ENCODE measurements at regions not wholly inside any gene's neighbourhood (a gene's known extent, or its start where the extent isn't known, plus 50 kb on each side); places are given as distances from the start of the nearest gene placed in this dataset.

GRCh38 chr1:222071387-222071786 lies 329.5 kb upstream of the DUSP10 start:
- in situ Hi-C loops (cut with MboI; ENCODE audit: low sequenced_read_pairs, unreplicated experiment), result no loop called here
- TF ChIP-seq CTCF (IDR thresholded peaks at IDR 0.05; ENCODE audit: borderline replicate concordance, control extremely low read depth, extremely low read depth, insufficient read depth, missing control alignments), result no peak
- no peak for DNase-seq (ENCODE audit: low spot score)

GRCh38 chr1:222068937-222069336 lies 327.0 kb upstream of the DUSP10 start:
- in situ Hi-C loops (cut with MboI; ENCODE audit: low sequenced_read_pairs, unreplicated experiment), result no loop called here
- TF ChIP-seq CTCF (IDR thresholded peaks at IDR 0.05; ENCODE audit: borderline replicate concordance, control extremely low read depth, extremely low read depth, insufficient read depth, missing control alignments), result no peak
- DNase-seq (ENCODE audit: low spot score), result no peak

- no peak for DNase-seq (ENCODE audit: low spot score)
- in situ Hi-C loops (cut with MboI; ENCODE audit: low sequenced_read_pairs, unreplicated experiment), result no loop called here
Measured at GRCh38 chr1:222068101-222068500, 326.2 kb upstream of the DUSP10 start.

GRCh38 chr1:222066539-222066938 lies 324.6 kb upstream of the DUSP10 start:
- in situ Hi-C loops (cut with MboI; ENCODE audit: low sequenced_read_pairs, unreplicated experiment), result no loop called here
- DNase-seq (ENCODE audit: low spot score), result no peak
- TF ChIP-seq CTCF (IDR thresholded peaks at IDR 0.05; ENCODE audit: borderline replicate concordance, control extremely low read depth, extremely low read depth, insufficient read depth, missing control alignments), result no peak

More at GRCh38 chr1:222068101-222068500, 326.2 kb upstream of the DUSP10 start:
- TF ChIP-seq CTCF (IDR thresholded peaks at IDR 0.05; ENCODE audit: borderline replicate concordance, control extremely low read depth, extremely low read depth, insufficient read depth, missing control alignments), result no peak

- in situ Hi-C loops (cut with MboI; ENCODE audit: low sequenced_read_pairs, unreplicated experiment), result no loop called here
- TF ChIP-seq CTCF (IDR thresholded peaks at IDR 0.05; ENCODE audit: borderline replicate concordance, control extremely low read depth, extremely low read depth, insufficient read depth, missing control alignments), result no peak
Measured at GRCh38 chr1:222065234-222065633, 323.3 kb upstream of the DUSP10 start.

GRCh38 chr1:222064388-222065211 lies 322.7 kb upstream of the DUSP10 start:
- no peak for TF ChIP-seq CTCF (IDR thresholded peaks at IDR 0.05; ENCODE audit: borderline replicate concordance, control extremely low read depth, extremely low read depth, insufficient read depth, missing control alignments)
- in situ Hi-C loops (cut with MboI; ENCODE audit: low sequenced_read_pairs, unreplicated experiment), result no loop called here
- DNase-seq (ENCODE audit: low spot score), result no peak

More at GRCh38 chr1:222065234-222065633, 323.3 kb upstream of the DUSP10 start:
- DNase-seq (ENCODE audit: low spot score), result no peak

Data from GM13976 (cell line).